IPS DF 4.7 (cell line): ENCODE measurements at regions not wholly inside any gene's neighbourhood (a gene's known extent, or its start where the extent isn't known, plus 50 kb on each side); places are given as distances from the start of the nearest gene placed in this dataset.
"Not testable (repeated sequence)": the region's sequence is repeated elsewhere in the genome, so short reads cannot be mapped to it uniquely, and the experiment has no call there.

Experiments used
- DNase-seq: peaks from one replicate; pipeline ENCODE4 v3.0.0-alpha.2; 2013; ENCODE audit warnings: low spot score; ENCODE audit errors: extremely low read depth

- DNase-seq, result no peak
These were observed 427.0 kb upstream of the VSTM2A start for GRCh38 chr7:54115028-54115763.

GRCh38 chr7:54116956-54117355 is 425.2 kb upstream of the VSTM2A start:
- no peak for DNase-seq

- DNase-seq, result no peak
These were observed 413.1 kb upstream of the VSTM2A start for GRCh38 chr7:54129035-54129434.

- DNase-seq, result no peak
These were observed 400.6 kb upstream of the VSTM2A start for GRCh38 chr7:54141576-54141975.

GRCh38 chr7:54145716-54146115 is 396.5 kb upstream of the VSTM2A start:
- no peak for DNase-seq

- no peak for DNase-seq
These were observed 388.7 kb upstream of the VSTM2A start for GRCh38 chr7:54153462-54153861.

GRCh38 chr7:54159088-54159487 is 383.1 kb upstream of the VSTM2A start:
- no peak for DNase-seq

GRCh38 chr7:54161621-54162020 is 380.6 kb upstream of the VSTM2A start:
- DNase-seq, result no peak

GRCh38 chr7:54166419-54166818 is 375.8 kb upstream of the VSTM2A start:
- DNase-seq, result no peak

- DNase-seq, result no peak
These were observed 362.7 kb upstream of the VSTM2A start for GRCh38 chr7:54179321-54180029.

GRCh38 chr7:54180796-54181195 is 361.4 kb upstream of the VSTM2A start:
- DNase-seq, result no peak

- DNase-seq, result no peak
These were observed 359.1 kb upstream of the VSTM2A start for GRCh38 chr7:54183055-54183454.

GRCh38 chr7:54186336-54186735 is 355.8 kb upstream of the VSTM2A start:
- DNase-seq, result no peak

GRCh38 chr7:54187886-54188685 is 354.1 kb upstream of the VSTM2A start:
- no peak for DNase-seq

- no peak for DNase-seq
These were observed 353.3 kb upstream of the VSTM2A start for GRCh38 chr7:54188843-54189242.

GRCh38 chr7:54189330-54189729 is 352.8 kb upstream of the VSTM2A start:
- DNase-seq, result peak; percentile 82

- no peak for DNase-seq
These were observed 340.7 kb upstream of the VSTM2A start for GRCh38 chr7:54201501-54201900.

GRCh38 chr7:54215424-54215823 is 326.8 kb upstream of the VSTM2A start:
- no peak for DNase-seq

- DNase-seq, result not testable (repeated sequence)
These were observed 316.1 kb upstream of the VSTM2A start for GRCh38 chr7:54226030-54226429.

- no peak for DNase-seq
These were observed 299.4 kb upstream of the VSTM2A start for GRCh38 chr7:54242776-54243175.

- no peak for DNase-seq
These were observed 297.2 kb upstream of the VSTM2A start for GRCh38 chr7:54245020-54245419.

- no peak for DNase-seq
These were observed 292.5 kb upstream of the VSTM2A start for GRCh38 chr7:54249686-54250085.
